Right kidney (tissue), 1 donor: ENCODE measurements at regions not wholly inside any gene's neighbourhood (a gene's known extent, or its start where the extent isn't known, plus 50 kb on each side); places are given as distances from the start of the nearest gene placed in this dataset.
"Not testable (repeated sequence)": the region's sequence is repeated elsewhere in the genome, so short reads cannot be mapped to it uniquely, and the experiment has no call there.

ENCODE experiments used
- DNase-seq: peaks from one replicate; pipeline ENCODE4 v3.0.0-alpha.2; 2016

GRCh38 chr17:13442361-13442760 is 159.4 kb downstream of the HS3ST3A1 start:
- no peak for DNase-seq

GRCh38 chr17:13441873-13442272 is 159.9 kb downstream of the HS3ST3A1 start:
- DNase-seq: no peak

- no peak for DNase-seq
These were observed 163.6 kb downstream of the HS3ST3A1 start for GRCh38 chr17:13437966-13438779.

GRCh38 chr17:13435230-13435629 is 166.5 kb downstream of the HS3ST3A1 start:
- no peak for DNase-seq

GRCh38 chr17:13429201-13429600 is 172.5 kb downstream of the HS3ST3A1 start:
- DNase-seq: no peak

GRCh38 chr17:13428611-13429042 is 173.1 kb downstream of the HS3ST3A1 start:
- DNase-seq: no peak

- no peak for DNase-seq
These were observed 174.7 kb downstream of the HS3ST3A1 start for GRCh38 chr17:13426991-13427390.

- DNase-seq: no peak
These were observed 176.3 kb downstream of the HS3ST3A1 start for GRCh38 chr17:13425390-13425789.

GRCh38 chr17:13421581-13422130 is 180.1 kb downstream of the HS3ST3A1 start:
- no peak for DNase-seq

- no peak for DNase-seq
These were observed 180.9 kb downstream of the HS3ST3A1 start for GRCh38 chr17:13420878-13421277.

- DNase-seq: no peak
These were observed 181.3 kb downstream of the HS3ST3A1 start for GRCh38 chr17:13420418-13420826.

- DNase-seq: no peak
These were observed 182.1 kb downstream of the HS3ST3A1 start for GRCh38 chr17:13419676-13420075.

- no peak for DNase-seq
These were observed 182.8 kb downstream of the HS3ST3A1 start for GRCh38 chr17:13418891-13419290.

- no peak for DNase-seq
These were observed 184.3 kb downstream of the HS3ST3A1 start for GRCh38 chr17:13417381-13417950.

- DNase-seq: no peak
These were observed 184.9 kb downstream of the HS3ST3A1 start for GRCh38 chr17:13416748-13417363.

GRCh38 chr17:13415871-13416416 is 185.8 kb downstream of the HS3ST3A1 start:
- no peak for DNase-seq

GRCh38 chr17:13415200-13415599 is 186.5 kb downstream of the HS3ST3A1 start:
- not testable (repeated sequence) for DNase-seq

- DNase-seq: no peak
These were observed 188.7 kb downstream of the HS3ST3A1 start for GRCh38 chr17:13413001-13413400.

GRCh38 chr17:13410874-13411273 is 190.9 kb downstream of the HS3ST3A1 start:
- DNase-seq: no peak

- no peak for DNase-seq
These were observed 191.5 kb downstream of the HS3ST3A1 start for GRCh38 chr17:13410214-13410613.

GRCh38 chr17:13409455-13409854 is 192.3 kb downstream of the HS3ST3A1 start:
- no peak for DNase-seq

- no peak for DNase-seq
These were observed 194.3 kb downstream of the HS3ST3A1 start for GRCh38 chr17:13407381-13407780.

- DNase-seq: no peak
These were observed 195.9 kb downstream of the HS3ST3A1 start for GRCh38 chr17:13405807-13406206.
